ENCODE measurements at regions not wholly inside any gene's neighbourhood (a gene's known extent, or its start where the extent isn't known, plus 50 kb on each side); places are given as distances from the start of the nearest gene placed in this dataset.

DNA sequence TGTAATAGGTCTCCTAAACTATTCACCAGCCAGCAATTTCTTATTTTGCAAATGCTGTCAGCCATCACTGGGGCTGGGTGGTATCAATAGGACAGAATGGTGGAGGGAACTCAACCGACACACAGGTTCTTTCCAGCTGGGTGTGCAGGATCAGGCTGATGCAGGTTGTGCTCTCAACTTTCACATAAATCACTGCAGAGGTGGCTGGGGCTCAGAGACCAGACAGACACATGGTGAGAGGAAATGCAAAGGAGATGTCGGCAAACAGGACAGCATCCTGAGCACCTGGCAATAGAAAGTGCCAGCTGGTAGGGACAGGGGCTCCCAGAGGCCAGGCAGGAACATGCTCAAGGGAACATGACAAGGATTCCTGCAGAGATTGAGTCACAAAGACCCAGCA is 254.9 kb downstream of the SOD2 start:
- Histone ChIP-seq H3T11ph (ENCODE audit: low read length) (no peak overlapping the region), H3K79me2 (ENCODE audit: insufficient read depth, low read length) (no peaks in the 10 kb centered on the region), H2BK20ac (ENCODE audit: low read depth, low read length, poor library complexity, severe bottlenecking) (no peak overlapping the region), H2BK12ac (ENCODE audit: insufficient read length, low read depth, low read length) (no peak overlapping the region), H3K9me3 (ENCODE audit: control insufficient read depth, low read depth, low read length) (no peaks in the 10 kb centered on the region), H3K56ac (ENCODE audit: insufficient read length, low read depth, low read length) (no peak overlapping the region), H3K9ac (ENCODE audit: extremely low read depth, insufficient read length, low read length) (no peak overlapping the region), H4K91ac (ENCODE audit: insufficient read length, low read depth, low read length) (no peak overlapping the region), H2AFZ (ENCODE audit: low read length) (no peak overlapping the region), H3K4ac (ENCODE audit: low read depth, low read length) (no peak overlapping the region), H3K79me1 (ENCODE audit: insufficient read depth, low read depth, low read length, poor library complexity, severe bottlenecking) (no peaks in the 10 kb centered on the region), H2AK5ac (ENCODE audit: insufficient read length, low read length) (no peak overlapping the region), H3K4me1 (ENCODE audit: insufficient read depth, low read length) (no peaks in the 10 kb centered on the region), H3K23ac (ENCODE audit: insufficient read length, low read depth, low read length) (no peak overlapping the region), H2BK5ac (ENCODE audit: insufficient read length, low read length) (no peak overlapping the region), H4K5ac (ENCODE audit: insufficient read length, low read depth, low read length) (no peak overlapping the region), H4K20me1 (ENCODE audit: control insufficient read depth, insufficient read depth, insufficient read length) (no peaks in the 10 kb centered on the region), H3K18ac (ENCODE audit: insufficient read length, low read depth, low read length) (no peak overlapping the region), H3K23me2 (ENCODE audit: insufficient read length, low read depth, low read length, poor library complexity, severe bottlenecking) (no peaks in the 10 kb centered on the region), H2BK120ac (ENCODE audit: low read depth, low read length, poor library complexity, severe bottlenecking) (no peak overlapping the region), H3K14ac (ENCODE audit: insufficient read depth, low read length) (no peak overlapping the region; the same call in 1 of the 2 replicates), H4K8ac (replicated peaks; ENCODE audit: insufficient read length, low read depth, low read length) (no peak overlapping the region), H3K4me2 (ENCODE audit: insufficient read depth, insufficient read length, low read length) (no peak overlapping the region), H3K27me3 (ENCODE audit: insufficient read depth, low read length) (no peaks in the 10 kb centered on the region), H2BK15ac (ENCODE audit: low read depth, low read length) (no peak overlapping the region), H3K27ac (ENCODE audit: insufficient read length, low read depth, low read length) (no peak overlapping the region)
- H3K4me1 Mint-ChIP-seq = no peaks in the 10 kb centered on the region
- H3K36me3 Mint-ChIP-seq (ENCODE audit: insufficient read depth in 1 of 3, low read depth in 3 of 3) = peaks cover 5 to 10% (median 8%) of the 10 kb centered on the region in 3 experiments; a peak in 4 of 7 replicates
- DNase-seq = no peak
- TF ChIP-seq, protein P1, sequence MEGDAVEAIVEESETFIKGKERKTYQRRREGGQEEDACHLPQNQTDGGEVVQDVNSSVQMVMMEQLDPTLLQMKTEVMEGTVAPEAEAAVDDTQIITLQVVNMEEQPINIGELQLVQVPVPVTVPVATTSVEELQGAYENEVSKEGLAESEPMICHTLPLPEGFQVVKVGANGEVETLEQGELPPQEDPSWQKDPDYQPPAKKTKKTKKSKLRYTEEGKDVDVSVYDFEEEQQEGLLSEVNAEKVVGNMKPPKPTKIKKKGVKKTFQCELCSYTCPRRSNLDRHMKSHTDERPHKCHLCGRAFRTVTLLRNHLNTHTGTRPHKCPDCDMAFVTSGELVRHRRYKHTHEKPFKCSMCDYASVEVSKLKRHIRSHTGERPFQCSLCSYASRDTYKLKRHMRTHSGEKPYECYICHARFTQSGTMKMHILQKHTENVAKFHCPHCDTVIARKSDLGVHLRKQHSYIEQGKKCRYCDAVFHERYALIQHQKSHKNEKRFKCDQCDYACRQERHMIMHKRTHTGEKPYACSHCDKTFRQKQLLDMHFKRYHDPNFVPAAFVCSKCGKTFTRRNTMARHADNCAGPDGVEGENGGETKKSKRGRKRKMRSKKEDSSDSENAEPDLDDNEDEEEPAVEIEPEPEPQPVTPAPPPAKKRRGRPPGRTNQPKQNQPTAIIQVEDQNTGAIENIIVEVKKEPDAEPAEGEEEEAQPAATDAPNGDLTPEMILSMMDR (conservative IDR thresholded peaks at IDR 0.05) = no peak
- peaks cover 15 to 57% of the 10 kb centered on the region in 2 experiments for H3K9me3 Mint-ChIP-seq
- no CpG with 5 or more reads among the region's 2 CpGs for WGBS (ENCODE audit: extremely low coverage, insufficient read length, low lambda C conversion rate)
- no peak overlapping the region for H3K27ac Mint-ChIP-seq
- H3K27me3 Mint-ChIP-seq (ENCODE audit: low read depth) = peaks cover 13% of the 10 kb centered on the region
- H3K4me3 Mint-ChIP-seq = no peak overlapping the region

Measured in H9 (cell line).